Adrenal gland (tissue), 5 donors: ENCODE measurements at regions not wholly inside any gene's neighbourhood (a gene's known extent, or its start where the extent isn't known, plus 50 kb on each side); places are given as distances from the start of the nearest gene placed in this dataset.

ENCODE experiments used
- CTCF ChIP-seq, 6 experiments: fragments of 450-650 bp in 4 of 6; fragments of 200-600 bp in 2 of 6; sonication (generic) in 1 of 6; IDR thresholded peaks; 1 replicate in 5 of 6; 2 replicates in 1 of 6; pipeline versions ENCODE4 v1.5.1 to v1.8.0; 2016 to 2021; ENCODE audit warnings: antibody characterized with exemption in 6 of 6, mild to moderate bottlenecking in 2 of 6, moderate library complexity in 1 of 6
- POLR2A ChIP-seq, 2 donors: fragments of 450-650 bp; IDR thresholded peaks; one replicate each; pipeline ENCODE4 v1.6.1; 2017; ENCODE audit warnings: antibody characterized with exemption in 2 of 2, mild to moderate bottlenecking in 2 of 2, moderate library complexity in 1 of 2
- donor health status: DM: no; HTN: no; CAD: no.

DNA sequence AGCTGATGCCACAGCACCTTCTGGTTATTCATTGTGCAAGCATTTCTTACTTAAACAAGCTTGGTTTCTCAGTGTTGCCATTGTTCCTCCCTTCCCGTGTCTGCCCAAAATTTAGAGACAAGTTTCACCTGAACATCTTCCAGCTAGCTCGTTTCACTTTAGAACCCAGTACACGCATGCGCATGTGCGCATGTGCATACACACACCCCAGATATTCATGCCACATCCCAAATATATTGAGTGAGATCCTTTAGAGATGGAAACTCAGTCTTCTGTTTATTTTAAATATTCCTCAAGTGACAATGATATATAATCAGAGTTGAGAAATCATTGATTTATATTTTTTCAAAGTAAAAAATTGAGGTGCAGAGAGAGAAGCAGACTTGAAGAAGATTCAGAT lies 147.6 kb downstream of the PLK2 start:
- TF ChIP-seq CTCF (IDR thresholded peaks at IDR 0.05) (no peak), POLR2A (IDR thresholded peaks at IDR 0.05) (no peak)
